Peyer's patch (tissue), 4 donors: ENCODE measurements at regions not wholly inside any gene's neighbourhood (a gene's known extent, or its start where the extent isn't known, plus 50 kb on each side); places are given as distances from the start of the nearest gene placed in this dataset.

Experiments
- POLR2A ChIP-seq, 2 donors: fragments of 450-650 bp; IDR thresholded peaks; one replicate each; pipeline ENCODE4 v1.5.1; 2017; ENCODE audit warnings: antibody characterized with exemption in 2 of 2, mild to moderate bottlenecking in 2 of 2, moderate library complexity in 2 of 2
- TF ChIP-seq, protein P1 (sequence below), 6 experiments: fragments of 450-650 bp in 4 of 6; fragments of 200-600 bp in 2 of 6; sonication (generic) in 1 of 6; IDR thresholded peaks; one replicate each; pipeline ENCODE4 v1.5.1; 2017 to 2019; ENCODE audit warnings: antibody characterized with exemption in 6 of 6, mild to moderate bottlenecking in 3 of 6, moderate library complexity in 1 of 6

DNA sequence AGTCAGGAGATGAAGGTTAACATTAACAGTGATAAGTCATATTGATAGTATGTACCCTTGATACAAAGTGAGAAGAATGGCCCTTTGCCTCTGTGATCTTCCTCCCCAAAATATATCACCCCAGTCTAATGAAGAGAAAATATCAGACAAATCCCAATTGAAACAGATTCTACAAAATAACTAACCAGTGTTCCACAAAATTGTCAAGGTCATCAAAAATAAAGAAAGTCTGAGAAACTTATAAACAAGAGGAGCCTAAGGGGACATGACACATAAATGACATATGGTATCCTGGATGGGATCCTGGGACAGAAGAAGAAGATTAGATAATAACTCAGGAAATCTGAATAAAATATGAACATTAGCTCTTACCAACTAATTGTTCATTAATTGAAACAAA, 398.4 kb downstream of the DSC3 start:
- TF ChIP-seq, protein P1, sequence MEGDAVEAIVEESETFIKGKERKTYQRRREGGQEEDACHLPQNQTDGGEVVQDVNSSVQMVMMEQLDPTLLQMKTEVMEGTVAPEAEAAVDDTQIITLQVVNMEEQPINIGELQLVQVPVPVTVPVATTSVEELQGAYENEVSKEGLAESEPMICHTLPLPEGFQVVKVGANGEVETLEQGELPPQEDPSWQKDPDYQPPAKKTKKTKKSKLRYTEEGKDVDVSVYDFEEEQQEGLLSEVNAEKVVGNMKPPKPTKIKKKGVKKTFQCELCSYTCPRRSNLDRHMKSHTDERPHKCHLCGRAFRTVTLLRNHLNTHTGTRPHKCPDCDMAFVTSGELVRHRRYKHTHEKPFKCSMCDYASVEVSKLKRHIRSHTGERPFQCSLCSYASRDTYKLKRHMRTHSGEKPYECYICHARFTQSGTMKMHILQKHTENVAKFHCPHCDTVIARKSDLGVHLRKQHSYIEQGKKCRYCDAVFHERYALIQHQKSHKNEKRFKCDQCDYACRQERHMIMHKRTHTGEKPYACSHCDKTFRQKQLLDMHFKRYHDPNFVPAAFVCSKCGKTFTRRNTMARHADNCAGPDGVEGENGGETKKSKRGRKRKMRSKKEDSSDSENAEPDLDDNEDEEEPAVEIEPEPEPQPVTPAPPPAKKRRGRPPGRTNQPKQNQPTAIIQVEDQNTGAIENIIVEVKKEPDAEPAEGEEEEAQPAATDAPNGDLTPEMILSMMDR (IDR thresholded peaks at IDR 0.05), result no peak
- TF ChIP-seq POLR2A (IDR thresholded peaks at IDR 0.05), result no peak
